K562 (cell line): ENCODE measurements at regions not wholly inside any gene's neighbourhood (a gene's known extent, or its start where the extent isn't known, plus 50 kb on each side); places are given as distances from the start of the nearest gene placed in this dataset.

Experiments
- ATAC-seq: fragments of 200-7000 bp; cut with Tn5 transposase; 3 replicates; pipeline ENCODE4 v1.9.1; 2020; ENCODE audit warnings: moderate library complexity
- BruUV-seq: library from RNA; stranded (reverse); fragments of 400-500 nt; replicated peaks from 2 replicates; lab custom pipeline; 2021; lab: Mats Ljungman, UMichigan
- CTCF ChIA-PET: fragments of 300-600 bp; formaldehyde crosslinking; extraction: SDS; loops from one replicate; lab custom pipeline; 2021; ENCODE audit warnings: low intra/inter-chr PET ratio; lab: Yijun Ruan, JAX
- POLR2A ChIA-PET: fragments of 300-600, 350-650 bp; sonication (Branson Sonifier 250); formaldehyde crosslinking; extraction: SDS; loops from one replicate; lab custom pipeline; 2021; ENCODE audit warnings: antibody characterized with exemption, inconsistent platforms; lab: Yijun Ruan, JAX
- DNase-seq, 4 experiments: peaks; one replicate each; pipeline versions ENCODE4 v3.0.0 to v3.0.0-alpha.2; 2011 to 2018; ENCODE audit warnings: low spot score in 3 of 4, mixed read lengths in 3 of 4; ENCODE audit errors: extremely low read depth in 1 of 4
- FAIRE-seq: peaks from 2 replicates; lab custom pipeline; 2011; peaks lifted over from hg19 to GRCh38; lab: Jason Lieb, UNC
- H2AFZ ChIP-seq: 2 replicates; pipeline ENCODE4 v1.6.0; 2011; ENCODE audit warnings: low read depth, low read length, control low read depth, inconsistent platforms
- H3K27ac ChIP-seq: fragments of 200-600 bp; 3 replicates; pipeline ENCODE4 v1.8.0; 2011; ENCODE audit warnings: low read depth, mild to moderate bottlenecking, control low read depth, inconsistent platforms, low read length, moderate library complexity, mixed read lengths; ENCODE audit errors: extremely low read depth
- H3K27me3 ChIP-seq, 2 experiments: fragments of 300-600 bp in 1 of 2; 2 replicates in 1 of 2; 3 replicates in 1 of 2; pipeline versions ENCODE4 v1.6.0 to v1.8.0; 2011; ENCODE audit warnings: inconsistent platforms in 2 of 2, low read length in 2 of 2, mild to moderate bottlenecking in 1 of 2, mixed read lengths in 1 of 2, moderate library complexity in 1 of 2; ENCODE audit not compliant: control insufficient read depth in 2 of 2, insufficient read depth in 2 of 2
- H3K36me3 ChIP-seq: fragments of 300-600 bp; 3 replicates; pipeline ENCODE4 v1.8.0; 2011; ENCODE audit warnings: mild to moderate bottlenecking, low read length, inconsistent platforms; ENCODE audit not compliant: control insufficient read depth, insufficient read depth
- H3K4me1 ChIP-seq, 2 experiments: fragments of 200-600 bp in 1 of 2; replicated peaks in 1 of 2; 2 replicates in 1 of 2; 3 replicates in 1 of 2; pipeline versions ENCODE4 v1.5.1 to v1.8.0; 2011; ENCODE audit warnings: inconsistent platforms in 2 of 2, low read length in 2 of 2, mild to moderate bottlenecking in 1 of 2, mixed read lengths in 1 of 2, moderate library complexity in 1 of 2; ENCODE audit not compliant: control insufficient read depth in 2 of 2, insufficient read depth in 2 of 2
- H3K4me2 ChIP-seq: 2 replicates; pipeline ENCODE4 v1.6.1; 2011; ENCODE audit warnings: low read length, control low read depth, inconsistent platforms, mixed read lengths; ENCODE audit not compliant: insufficient read depth
- H3K4me3 ChIP-seq: fragments of 200-600 bp; sonication (generic), shearing (Covaris generic); 2 replicates; pipeline ENCODE4 v1.5.1; 2016; ENCODE audit warnings: control low read depth, inconsistent platforms
- H3K79me2 ChIP-seq: fragments of 200-600 bp; 3 replicates; pipeline ENCODE4 v1.8.0; 2011; ENCODE audit warnings: low read length, inconsistent platforms; ENCODE audit not compliant: control insufficient read depth, insufficient read depth
- H3K9ac ChIP-seq, 2 experiments: 2 replicates each; pipeline versions ENCODE4 v1.6.0 to v1.6.1; 2011; ENCODE audit warnings: low read depth in 2 of 2, low read length in 2 of 2, control low read depth in 1 of 2, inconsistent platforms in 1 of 2, mild to moderate bottlenecking in 1 of 2, mixed read lengths in 1 of 2; ENCODE audit not compliant: insufficient read depth in 1 of 2
- H3K9me1 ChIP-seq: one replicate; pipeline ENCODE4 v1.6.0; 2011; ENCODE audit warnings: inconsistent platforms, mild to moderate bottlenecking, low read length, moderate library complexity; ENCODE audit not compliant: control insufficient read depth, insufficient read depth
- H3K9me3 ChIP-seq: replicated peaks from 2 replicates; pipeline ENCODE4 v1.5.1; 2011; ENCODE audit warnings: low read depth, low read length, inconsistent platforms; ENCODE audit not compliant: control insufficient read depth, insufficient read depth
- H4K20me1 ChIP-seq: replicated peaks from 2 replicates; pipeline ENCODE4 v1.6.1; 2011; ENCODE audit warnings: low read length, inconsistent platforms, mixed read lengths; ENCODE audit not compliant: control insufficient read depth, insufficient read depth
- ADNP ChIP-seq: fragments of 200-800 bp; sonication (Bioruptor generic); IDR thresholded peaks from 2 replicates; pipeline ENCODE4 v1.6.1; 2016; ENCODE audit warnings: missing genetic modification characterization, missing compliant biosample characterization
- ARID1B ChIP-seq: fragments of 450-650 bp; IDR thresholded peaks from 2 replicates; pipeline ENCODE4 v1.6.1; 2016; ENCODE audit warnings: antibody characterized with exemption, mild to moderate bottlenecking, inconsistent platforms
- ILF3 ChIP-seq: fragments of 450-650 bp; IDR thresholded peaks from 2 replicates; pipeline ENCODE4 v1.6.1; 2018; ENCODE audit warnings: antibody characterized with exemption, mild to moderate bottlenecking, moderate library complexity, borderline replicate concordance
- MYBL2 ChIP-seq, 2 experiments: fragments of 450-650 bp in 1 of 2; sonication (generic) in 1 of 2; formaldehyde crosslinking in 1 of 2; IDR thresholded peaks; 2 replicates each; pipeline versions ENCODE4 v1.6.1 to v1.8.1; 2017 to 2022; ENCODE audit warnings: borderline replicate concordance in 1 of 2, inconsistent platforms in 1 of 2, low read depth in 1 of 2, mild to moderate bottlenecking in 1 of 2, missing genetic modification reagents in 1 of 2, moderate library complexity in 1 of 2
- NCOR1 ChIP-seq: fragments of 450-650 bp; IDR thresholded peaks from 2 replicates; pipeline ENCODE4 v1.6.1; 2016; ENCODE audit warnings: mild to moderate bottlenecking, moderate library complexity
- NFE2L1 ChIP-seq: fragments of 450-650 bp; IDR thresholded peaks from 2 replicates; pipeline ENCODE4 v1.6.1; 2016; ENCODE audit warnings: missing genetic modification characterization, low read depth, mild to moderate bottlenecking, missing compliant biosample characterization, moderate library complexity, borderline replicate concordance
- NONO ChIP-seq, 2 experiments: fragments of 200-400 bp in 1 of 2; fragments of 450-650 bp in 1 of 2; formaldehyde crosslinking in 1 of 2; IDR thresholded peaks; 2 replicates each; pipeline ENCODE4 v1.6.1; 2017; ENCODE audit warnings: low read depth in 2 of 2, mild to moderate bottlenecking in 2 of 2, moderate library complexity in 2 of 2, low read length in 1 of 2
- NR2C2 ChIP-seq, 2 experiments: fragments of 200-800 bp in 1 of 2; sonication (Bioruptor generic) in 1 of 2; sonication (generic) in 1 of 2; formaldehyde crosslinking in 1 of 2; IDR thresholded peaks; 2 replicates each; pipeline versions ENCODE4 v1.6.1 to v1.8.0; 2016 to 2022; ENCODE audit warnings: mild to moderate bottlenecking in 1 of 2, missing compliant biosample characterization in 1 of 2, missing genetic modification characterization in 1 of 2, missing genetic modification reagents in 1 of 2
- NRF1 ChIP-seq, 2 experiments: fragments of 450-650 bp; IDR thresholded peaks in 1 of 2; conservative IDR thresholded peaks in 1 of 2; 2 replicates each; pipeline ENCODE4 v1.6.1; 2014; ENCODE audit warnings: mild to moderate bottlenecking in 2 of 2
- SIN3B ChIP-seq: fragments of 450-650 bp; IDR thresholded peaks from 2 replicates; pipeline ENCODE4 v1.6.1; 2017; ENCODE audit warnings: low read depth, mild to moderate bottlenecking, moderate library complexity
- SMARCB1 ChIP-seq: IDR thresholded peaks from 2 replicates; pipeline ENCODE4 v1.6.1; 2011; ENCODE audit warnings: improper control_type of control experiment, low read depth; ENCODE audit not compliant: insufficient read length
- WGBS: fragments of 100-300 bp; shearing (Covaris generic); methylation state at CpG from one replicate; pipeline ENCODE4 v1.1.6; 2016; ENCODE audit warnings: low coverage, mixed read lengths; ENCODE audit not compliant: insufficient coverage; ENCODE audit errors: missing lambda C conversion rate; 5-methylcytosine and 5-hydroxymethylcytosine counted together
- in situ Hi-C: fragments of 300-500 bp; cut with MboI; formaldehyde crosslinking; loops from 4 replicates; pipeline ENCODE4 v1.15.0; 2018; ENCODE audit warnings: inconsistent platforms, mixed read lengths
- intact Hi-C: fragments of 100-400 bp; cut with micrococcal nuclease; formaldehyde crosslinking; loops from 2 replicates; pipeline ENCODE4 v1.14.2; 2022
- TF ChIP-seq, protein P1 (sequence below): fragments of 450-650 bp; formaldehyde crosslinking; IDR thresholded peaks from 2 replicates; pipeline ENCODE4 v1.4.0; 2022; ENCODE audit warnings: missing genetic modification characterization
- TF ChIP-seq, protein P2 (sequence below): fragments of 450-650 bp; IDR thresholded peaks from 2 replicates; pipeline ENCODE4 v1.6.1; 2017; ENCODE audit warnings: antibody characterized with exemption, mild to moderate bottlenecking
- TF ChIP-seq, protein P3 (sequence below): IDR thresholded peaks from 2 replicates; pipeline ENCODE4 v1.6.1; 2016; ENCODE audit warnings: missing genetic modification characterization, missing compliant biosample characterization

DNA sequence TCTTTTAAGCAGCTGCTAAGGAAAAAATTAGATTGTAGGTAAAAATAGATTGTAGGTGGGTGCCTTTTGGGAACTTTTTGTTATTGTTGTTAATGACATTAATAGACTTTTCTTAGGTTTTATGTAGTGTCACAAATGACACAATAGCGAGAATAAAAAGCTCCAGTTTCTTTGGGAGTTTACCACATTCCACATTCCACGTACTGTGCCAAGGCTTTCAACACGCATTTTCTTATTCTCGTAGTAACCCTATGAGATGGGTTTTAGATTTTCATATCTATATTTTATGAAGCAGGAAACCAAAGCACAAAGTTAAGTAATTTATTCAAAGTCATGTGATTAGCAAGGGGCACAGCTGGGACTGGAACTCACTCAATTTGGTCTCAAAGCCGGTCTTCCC is 103.8 kb downstream of the XRCC2 start:
- intact Hi-C loops = no loop called here
- no peaks in the 10 kb centered on the region for H4K20me1 ChIP-seq
- no peak overlapping the region for H2AFZ ChIP-seq
- no peak overlapping the region for H3K9ac ChIP-seq
- no peak for DNase-seq
- no peak overlapping the region for H3K27ac ChIP-seq
- no peaks in the 10 kb centered on the region; the same call in 1 of the 2 replicates for H3K9me3 ChIP-seq
- TF ChIP-seq NRF1 (conservative IDR thresholded peaks at IDR 0.05 in 1 of 2, IDR thresholded peaks at IDR 0.05 in 1 of 2) (no peak), ILF3 (no peak), NONO (IDR thresholded peaks at IDR 0.05; ENCODE audit: low read depth in 2 of 2, low read length in 1 of 2) (no peak), MYBL2 (IDR thresholded peaks at IDR 0.05; ENCODE audit: low read depth) (no peak), MYBL2 (CRISPR knock-in tag; IDR thresholded peaks at IDR 0.05; ENCODE audit: borderline replicate concordance) (no peak), ADNP (tag) (no peak), SMARCB1 (no peak), NFE2L1 (tag) (no peak), NCOR1 (no peak), ARID1B (no peak), NR2C2 (CRISPR knock-in tag; IDR thresholded peaks at IDR 0.05) (no peak), NR2C2 (tag; IDR thresholded peaks at IDR 0.05) (no peak), SIN3B (no peak)
- TF ChIP-seq, protein P1, sequence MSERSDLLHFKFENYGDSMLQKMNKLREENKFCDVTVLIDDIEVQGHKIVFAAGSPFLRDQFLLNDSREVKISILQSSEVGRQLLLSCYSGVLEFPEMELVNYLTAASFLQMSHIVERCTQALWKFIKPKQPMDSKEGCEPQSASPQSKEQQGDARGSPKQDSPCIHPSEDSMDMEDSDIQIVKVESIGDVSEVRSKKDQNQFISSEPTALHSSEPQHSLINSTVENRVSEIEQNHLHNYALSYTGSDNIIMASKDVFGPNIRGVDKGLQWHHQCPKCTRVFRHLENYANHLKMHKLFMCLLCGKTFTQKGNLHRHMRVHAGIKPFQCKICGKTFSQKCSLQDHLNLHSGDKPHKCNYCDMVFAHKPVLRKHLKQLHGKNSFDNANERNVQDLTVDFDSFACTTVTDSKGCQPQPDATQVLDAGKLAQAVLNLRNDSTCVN = no peak
- TF ChIP-seq, protein P2, sequence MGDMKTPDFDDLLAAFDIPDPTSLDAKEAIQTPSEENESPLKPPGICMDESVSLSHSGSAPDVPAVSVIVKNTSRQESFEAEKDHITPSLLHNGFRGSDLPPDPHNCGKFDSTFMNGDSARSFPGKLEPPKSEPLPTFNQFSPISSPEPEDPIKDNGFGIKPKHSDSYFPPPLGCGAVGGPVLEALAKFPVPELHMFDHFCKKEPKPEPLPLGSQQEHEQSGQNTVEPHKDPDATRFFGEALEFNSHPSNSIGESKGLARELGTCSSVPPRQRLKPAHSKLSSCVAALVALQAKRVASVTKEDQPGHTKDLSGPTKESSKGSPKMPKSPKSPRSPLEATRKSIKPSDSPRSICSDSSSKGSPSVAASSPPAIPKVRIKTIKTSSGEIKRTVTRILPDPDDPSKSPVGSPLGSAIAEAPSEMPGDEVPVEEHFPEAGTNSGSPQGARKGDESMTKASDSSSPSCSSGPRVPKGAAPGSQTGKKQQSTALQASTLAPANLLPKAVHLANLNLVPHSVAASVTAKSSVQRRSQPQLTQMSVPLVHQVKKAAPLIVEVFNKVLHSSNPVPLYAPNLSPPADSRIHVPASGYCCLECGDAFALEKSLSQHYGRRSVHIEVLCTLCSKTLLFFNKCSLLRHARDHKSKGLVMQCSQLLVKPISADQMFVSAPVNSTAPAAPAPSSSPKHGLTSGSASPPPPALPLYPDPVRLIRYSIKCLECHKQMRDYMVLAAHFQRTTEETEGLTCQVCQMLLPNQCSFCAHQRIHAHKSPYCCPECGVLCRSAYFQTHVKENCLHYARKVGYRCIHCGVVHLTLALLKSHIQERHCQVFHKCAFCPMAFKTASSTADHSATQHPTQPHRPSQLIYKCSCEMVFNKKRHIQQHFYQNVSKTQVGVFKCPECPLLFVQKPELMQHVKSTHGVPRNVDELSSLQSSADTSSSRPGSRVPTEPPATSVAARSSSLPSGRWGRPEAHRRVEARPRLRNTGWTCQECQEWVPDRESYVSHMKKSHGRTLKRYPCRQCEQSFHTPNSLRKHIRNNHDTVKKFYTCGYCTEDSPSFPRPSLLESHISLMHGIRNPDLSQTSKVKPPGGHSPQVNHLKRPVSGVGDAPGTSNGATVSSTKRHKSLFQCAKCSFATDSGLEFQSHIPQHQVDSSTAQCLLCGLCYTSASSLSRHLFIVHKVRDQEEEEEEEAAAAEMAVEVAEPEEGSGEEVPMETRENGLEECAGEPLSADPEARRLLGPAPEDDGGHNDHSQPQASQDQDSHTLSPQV = no peak
- TF ChIP-seq, protein P3, sequence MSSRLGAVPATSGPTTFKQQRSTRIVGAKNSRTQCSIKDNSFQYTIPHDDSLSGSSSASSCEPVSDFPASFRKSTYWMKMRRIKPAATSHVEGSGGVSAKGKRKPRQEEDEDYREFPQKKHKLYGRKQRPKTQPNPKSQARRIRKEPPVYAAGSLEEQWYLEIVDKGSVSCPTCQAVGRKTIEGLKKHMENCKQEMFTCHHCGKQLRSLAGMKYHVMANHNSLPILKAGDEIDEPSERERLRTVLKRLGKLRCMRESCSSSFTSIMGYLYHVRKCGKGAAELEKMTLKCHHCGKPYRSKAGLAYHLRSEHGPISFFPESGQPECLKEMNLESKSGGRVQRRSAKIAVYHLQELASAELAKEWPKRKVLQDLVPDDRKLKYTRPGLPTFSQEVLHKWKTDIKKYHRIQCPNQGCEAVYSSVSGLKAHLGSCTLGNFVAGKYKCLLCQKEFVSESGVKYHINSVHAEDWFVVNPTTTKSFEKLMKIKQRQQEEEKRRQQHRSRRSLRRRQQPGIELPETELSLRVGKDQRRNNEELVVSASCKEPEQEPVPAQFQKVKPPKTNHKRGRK (tag) = no peak
- TF ChIP-seq, all 486 proteins: peak for 0
- no peaks in the 10 kb centered on the region for H3K36me3 ChIP-seq
- in situ Hi-C loops = no loop called here
- CTCF ChIA-PET = no interaction called here
- no peaks in the 10 kb centered on the region for H3K4me1 ChIP-seq
- ATAC-seq = no peak
- H3K79me2 ChIP-seq = no peaks in the 10 kb centered on the region
- BruUV-seq = no TSS peak
- no peak overlapping the region for H3K4me3 ChIP-seq
- H3K9me1 ChIP-seq = no peaks in the 10 kb centered on the region
- peaks cover 49 to 66% of the 10 kb centered on the region in 2 experiments for H3K27me3 ChIP-seq
- whole genome bisulfite sequencing = 27% methylated on average over 5 of the region's 5 CpGs
- FAIRE-seq = no peak
- no peak overlapping the region for H3K4me2 ChIP-seq
- POLR2A ChIA-PET = interaction anchor here (0.9 to 1.7 kb wide), 3 partner anchors 10 to 53 kb away, joined by 3 to 6 read pairs (median 4); no protein-coding TSS in a partner anchor
